Ishikawa (cell line): ENCODE measurements at regions not wholly inside any gene's neighbourhood (a gene's known extent, or its start where the extent isn't known, plus 50 kb on each side); places are given as distances from the start of the nearest gene placed in this dataset.

ENCODE experiments used
- CEBPB ChIP-seq: IDR thresholded peaks from 2 replicates; pipeline ENCODE4 v1.6.1; 2012
- CREB1 ChIP-seq: IDR thresholded peaks from 2 replicates; pipeline ENCODE4 v1.6.1; 2012; ENCODE audit warnings: low read depth
- EGR1 ChIP-seq: IDR thresholded peaks from 2 replicates; pipeline ENCODE4 v1.6.1; 2012
- EP300 ChIP-seq: IDR thresholded peaks from 2 replicates; pipeline ENCODE4 v1.6.1; 2012; ENCODE audit warnings: borderline replicate concordance
- FOXM1 ChIP-seq: IDR thresholded peaks from 2 replicates; pipeline ENCODE4 v1.6.1; 2012; ENCODE audit warnings: low read depth, borderline replicate concordance
- MAX ChIP-seq: IDR thresholded peaks from 2 replicates; pipeline ENCODE4 v1.6.1; 2012
- NFIC ChIP-seq: IDR thresholded peaks from 2 replicates; pipeline ENCODE4 v1.6.1; 2012
- RAD21 ChIP-seq: IDR thresholded peaks from 2 replicates; pipeline ENCODE4 v1.6.1; 2012; ENCODE audit warnings: low read depth
- REST ChIP-seq: IDR thresholded peaks from 2 replicates; pipeline ENCODE4 v1.6.1; 2012; ENCODE audit warnings: low read depth, mild to moderate bottlenecking
- TAF1 ChIP-seq: IDR thresholded peaks from 2 replicates; pipeline ENCODE4 v1.6.1; 2012; ENCODE audit warnings: low read depth, mild to moderate bottlenecking
- TCF12 ChIP-seq: IDR thresholded peaks from 2 replicates; pipeline ENCODE4 v1.6.1; 2012; ENCODE audit warnings: low read depth
- TEAD4 ChIP-seq: IDR thresholded peaks from 2 replicates; pipeline ENCODE4 v1.6.1; 2012
- USF1 ChIP-seq: IDR thresholded peaks from 2 replicates; pipeline ENCODE4 v1.6.1; 2012
- YY1 ChIP-seq: IDR thresholded peaks from 2 replicates; pipeline ENCODE4 v1.6.1; 2012; ENCODE audit warnings: low read depth
- ZBTB7A ChIP-seq: IDR thresholded peaks from 2 replicates; pipeline ENCODE4 v1.6.1; 2012; ENCODE audit warnings: low read depth

GRCh38 chr2:239537633-239538356 lies 137.0 kb upstream of the HDAC4 start:
- no peak for TF ChIP-seq FOXM1
- no peak for TF ChIP-seq RAD21
- TF ChIP-seq YY1, result no peak
- TF ChIP-seq MAX, result no peak
- TF ChIP-seq EGR1, result no peak
- TF ChIP-seq CREB1, result no peak
- no peak for TF ChIP-seq NFIC
- no peak for TF ChIP-seq TEAD4
- no peak for TF ChIP-seq CEBPB
- TF ChIP-seq USF1, result no peak
- no peak for TF ChIP-seq TAF1
- no peak for TF ChIP-seq TCF12

- TF ChIP-seq USF1 (no peak), FOXM1 (no peak), CREB1 (no peak), CEBPB (no peak), TEAD4 (no peak), NFIC (no peak), REST (no peak), YY1 (no peak), EGR1 (no peak), RAD21 (no peak), EP300 (no peak), TCF12 (no peak), ZBTB7A (no peak), TAF1 (no peak), MAX (no peak)
Measured at GRCh38 chr2:239536186-239536585, 135.4 kb upstream of the HDAC4 start.

- TF ChIP-seq RAD21 (no peak), EP300 (no peak)
Measured at GRCh38 chr2:239535413-239536144, 134.8 kb upstream of the HDAC4 start.

- TF ChIP-seq USF1 (no peak), REST (no peak), EP300 (no peak), ZBTB7A (no peak), FOXM1 (no peak), TAF1 (no peak), MAX (no peak), CEBPB (no peak), NFIC (no peak), YY1 (no peak), RAD21 (no peak), TEAD4 (no peak), CREB1 (no peak), TCF12 (no peak)
Measured at GRCh38 chr2:239534581-239535412, 134.0 kb upstream of the HDAC4 start.
